Heart left ventricle (tissue), 16 donors: ENCODE measurements at regions not wholly inside any gene's neighbourhood (a gene's known extent, or its start where the extent isn't known, plus 50 kb on each side); places are given as distances from the start of the nearest gene placed in this dataset.

Source experiments
- ATAC-seq, 4 donors: fragments of 200-7000 bp; cut with Tn5 transposase; one replicate each; pipeline ENCODE4 v1.9.1; 2020 to 2022; ENCODE audit warnings: moderate library complexity in 4 of 4, mild to moderate bottlenecking in 3 of 4, moderate number of reproducible peaks in 1 of 4
- DNase-seq, 5 donors: peaks; one replicate each; pipeline ENCODE4 v3.0.0-alpha.2; 2020
- H3K27ac ChIP-seq, 12 donors: fragments of 200-600 bp; sonication (generic) in 4 of 12; one replicate each; pipeline versions ENCODE4 v1.5.0 to v1.8.0; 2016 to 2022; ENCODE audit warnings: mild to moderate bottlenecking in 2 of 12
- H3K27me3 ChIP-seq, 9 donors: fragments of 200-600 bp; sonication (generic) in 2 of 9; one replicate each; pipeline versions ENCODE4 v1.5.1 to v1.8.0; 2016 to 2022; ENCODE audit warnings: mild to moderate bottlenecking in 3 of 9
- H3K36me3 ChIP-seq, 9 donors: fragments of 200-600 bp; sonication (generic) in 2 of 9; one replicate each; pipeline versions ENCODE4 v1.5.0 to v1.8.0; 2018 to 2022; ENCODE audit warnings: mild to moderate bottlenecking in 2 of 9
- H3K4me1 ChIP-seq, 12 donors: fragments of 200-600 bp; sonication (generic) in 4 of 12; one replicate each; pipeline versions ENCODE4 v1.5.0 to v1.8.0; 2016 to 2022; ENCODE audit warnings: mild to moderate bottlenecking in 3 of 12
- H3K4me3 ChIP-seq, 12 donors: fragments of 200-600 bp; sonication (generic) in 4 of 12; one replicate each; pipeline versions ENCODE4 v1.5.0 to v1.8.0; 2017 to 2022; ENCODE audit warnings: mild to moderate bottlenecking in 9 of 12, moderate library complexity in 4 of 12
- H3K9me3 ChIP-seq, 12 donors: fragments of 200-600 bp; sonication (generic) in 4 of 12; one replicate each; pipeline versions ENCODE4 v1.5.0 to v1.8.0; 2016 to 2022; ENCODE audit warnings: mild to moderate bottlenecking in 1 of 12
- CTCF ChIP-seq, 12 donors: fragments of 200-600 bp; sonication (generic) in 4 of 12; IDR thresholded peaks; one replicate each; pipeline versions ENCODE4 v1.5.0 to v1.8.0; 2018 to 2022; ENCODE audit warnings: antibody characterized with exemption in 12 of 12, mild to moderate bottlenecking in 5 of 12
- POLR2A ChIP-seq, 2 donors: fragments of 450-650 bp; IDR thresholded peaks; one replicate each; pipeline ENCODE4 v1.6.1; 2017; ENCODE audit warnings: antibody characterized with exemption in 2 of 2, mild to moderate bottlenecking in 2 of 2, moderate library complexity in 2 of 2
- WGBS, 4 donors: extraction: QIAGEN DNeasy Blood & Tissue Kit in 2 of 4; methylation state at CpG; one replicate each; pipeline versions ENCODE4 v1.1.5 to v1.1.7; 2013 to 2018; 5-methylcytosine and 5-hydroxymethylcytosine counted together
- intact Hi-C, 10 donors: fragments of 100-400 bp; cut with DNase I; formaldehyde crosslinking; loops; one replicate each; pipeline versions ENCODE4 v1.11.1 to v1.14.2; 2022
- donor health status: ischemic (EF 13 %, LVEDD 7.1; RV severe dilation, severe dysfunction).
- donor health status: healthy with polysubstance abuse.
- donor health status: DM: no; HTN: yes; CAD: no.
- donor health status: DM: no; HTN: no; CAD: no.
- donor health status: ischemic (EF 25% LVEDD 6.9; RV normal size, moderate dysfunction).
- donor health status: ischemic (EF 25% LVEDD 5.7; RV mildly dilated, moderate dysfunction).
- donor health status: healthy.
- donor health status: DM: yes; HTN: yes; CAD: no.
- donor health status: ischemic (EF 35%, LVEDD 5.7; RV mildly dilated, moderate dysfunction).
- donor health status: nonischemic (EF 11% LVEDD 7.7; RV severe dilation, severe dysfunction).
- donor health status: DM: yes; HTN: yes; CAD: no.
- donor health status: PGD.
- donor health status: ischemic (EF 29% LVEDD 5.4; RV normal size, mild dysfunction).
- donor health status: nonischemic (EF 23%, LVEDD 6.1; RV moderate dilation, normal function).

- no peak overlapping the region for H3K27ac ChIP-seq
- no peak for DNase-seq
- H3K36me3 ChIP-seq: no peaks in the 10 kb centered on the region
- no peaks in the 10 kb centered on the region for H3K4me1 ChIP-seq
- intact Hi-C loops: no loop called here
- H3K27me3 ChIP-seq: no peaks in the 10 kb centered on the region
- H3K9me3 ChIP-seq: no peaks in the 10 kb centered on the region
- 21 to 95% (median 41%) methylated on average over 1 of the region's 1 CpG for WGBS, 4 donors
- no peak for ATAC-seq
- TF ChIP-seq POLR2A (IDR thresholded peaks at IDR 0.05): no peak
- no peak for TF ChIP-seq CTCF (IDR thresholded peaks at IDR 0.05)
- H3K4me3 ChIP-seq: no peak overlapping the region
These were observed 129.6 kb upstream of the POU2AF2 start for GRCh38 chr11:111115890-111116289.

DNA sequence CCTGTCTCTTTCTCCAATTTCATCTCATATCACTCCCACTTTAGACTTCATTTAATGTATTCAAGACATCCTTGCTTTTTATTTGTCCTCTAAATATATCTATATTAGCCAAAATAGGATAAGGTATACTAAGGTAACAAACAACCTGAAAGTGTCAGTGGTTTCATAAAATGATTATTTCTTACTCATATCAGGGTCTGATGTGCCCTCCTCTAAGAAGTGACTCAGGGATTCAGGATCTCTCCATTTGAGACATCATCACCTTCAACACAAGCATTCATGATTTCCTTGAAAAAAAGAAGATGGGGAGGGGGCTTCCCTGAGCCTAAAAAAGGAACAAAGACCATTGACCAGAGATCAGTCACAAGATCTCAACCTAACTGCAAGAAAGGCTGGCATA lies 131.4 kb upstream of the POU2AF2 start:
- DNase-seq: no peak
- Histone ChIP-seq H3K4me3 (no peak overlapping the region), H3K27ac (no peak overlapping the region), H3K36me3 (no peaks in the 10 kb centered on the region), H3K27me3 (no peaks in the 10 kb centered on the region), H3K9me3 (no peaks in the 10 kb centered on the region), H3K4me1 (no peaks in the 10 kb centered on the region)
- no peak for ATAC-seq
- intact Hi-C loops: no loop called here
- TF ChIP-seq POLR2A (IDR thresholded peaks at IDR 0.05) (no peak), CTCF (IDR thresholded peaks at IDR 0.05) (no peak)

- ATAC-seq: no peak
- H3K4me1 ChIP-seq: no peaks in the 10 kb centered on the region
- no peak overlapping the region for H3K4me3 ChIP-seq
- H3K9me3 ChIP-seq: no peaks in the 10 kb centered on the region
- 42 to 59% (median 49%) methylated on average over 1 of the region's 1 CpG for WGBS, 4 donors
- H3K27ac ChIP-seq: no peak overlapping the region
- H3K36me3 ChIP-seq: no peaks in the 10 kb centered on the region
- TF ChIP-seq POLR2A (IDR thresholded peaks at IDR 0.05) (no peak), CTCF (IDR thresholded peaks at IDR 0.05) (no peak)
- no peak for DNase-seq
- intact Hi-C loops: no loop called here
- peaks cover 0 to 9% (median 0%) of the 10 kb centered on the region in 9 donors for H3K27me3 ChIP-seq
These were observed 132.9 kb upstream of the POU2AF2 start for GRCh38 chr11:111112614-111113013.

- ATAC-seq (no peak), DNase-seq (no peak)
- TF ChIP-seq POLR2A (IDR thresholded peaks at IDR 0.05): no peak
- no peak for TF ChIP-seq CTCF (IDR thresholded peaks at IDR 0.05)
- Histone ChIP-seq H3K4me1 (no peaks in the 10 kb centered on the region), H3K4me3 (no peak overlapping the region), H3K36me3 (no peaks in the 10 kb centered on the region), H3K9me3 (no peaks in the 10 kb centered on the region), H3K27ac (no peak overlapping the region), H3K27me3 (peaks cover 0 to 9% (median 0%) of the 10 kb centered on the region in 9 donors)
- intact Hi-C loops: no loop called here
These were observed 138.0 kb upstream of the POU2AF2 start for GRCh38 chr11:111107501-111107900.
